Natural killer cell treated with Interleukin-12 subunit alpha and Interleukin-12 subunit beta and Interleukin-15 and Interleukin-18, amount 100 ng/mL, for 72 hours (primary cell): ENCODE measurements at regions not wholly inside any gene's neighbourhood (a gene's known extent, or its start where the extent isn't known, plus 50 kb on each side); places are given as distances from the start of the nearest gene placed in this dataset.
A peak's percentile ranks its signal among the peaks of the same experiment; 100 is the strongest.

Source experiments
- ATAC-seq, 2 donors: fragments of 150-1000 bp; cut with Tn5 transposase in 1 of 2; sonication (Bioruptor Pico), chemical (Tn5 transposase) in 1 of 2; 2 replicates each; pipeline ENCODE4 v1.10.0; 2021
- DNase-seq: peaks from one replicate; pipeline ENCODE4 v3.0.0; 2022; ENCODE audit warnings: low spot score
- H3K27ac Mint-ChIP-seq, 2 donors: 1 replicate in 1 of 2; 2 replicates in 1 of 2; pipeline ENCODE4 v1.8.0; 2022; ENCODE audit warnings: mixed read lengths in 2 of 2, mild to moderate bottlenecking in 1 of 2, moderate library complexity in 1 of 2
- H3K27me3 Mint-ChIP-seq, 2 donors: 1 replicate in 1 of 2; 2 replicates in 1 of 2; pipeline ENCODE4 v1.8.0; 2022; ENCODE audit warnings: mixed read lengths in 2 of 2
- H3K36me3 Mint-ChIP-seq: one replicate; pipeline ENCODE4 v1.8.0; 2022; ENCODE audit warnings: mixed read lengths
- H3K4me1 Mint-ChIP-seq, 2 donors: 1 replicate in 1 of 2; 2 replicates in 1 of 2; pipeline ENCODE4 v1.8.0; 2022; ENCODE audit warnings: low read depth in 2 of 2, mixed read lengths in 2 of 2, mild to moderate bottlenecking in 1 of 2
- H3K4me3 Mint-ChIP-seq: one replicate; pipeline ENCODE4 v1.8.0; 2022; ENCODE audit warnings: mixed read lengths
- H3K9me3 Mint-ChIP-seq: 2 replicates; pipeline ENCODE4 v1.8.0; 2022; ENCODE audit warnings: mixed read lengths

- Mint-ChIP-seq H3K27ac (no peak overlapping the region), H3K36me3 (no peaks in the 10 kb centered on the region), H3K4me3 (no peak overlapping the region), H3K27me3 (peaks cover 11 to 17% of the 10 kb centered on the region in 2 donors), H3K4me1 (peaks cover 8 to 16% of the 10 kb centered on the region in 2 donors), H3K9me3 (no peaks in the 10 kb centered on the region)
- ATAC-seq (no peak), DNase-seq (no peak)
Observed at GRCh38 chrX:148337873-148338272, 162.5 kb upstream of the AFF2 start.

GRCh38 chrX:148354916-148355315 is 145.5 kb upstream of the AFF2 start:
- peaks cover 9% of the 10 kb centered on the region for H3K36me3 Mint-ChIP-seq

GRCh38 chrX:148361641-148362040 is 138.8 kb upstream of the AFF2 start:
- DNase-seq: no peak
- no peak overlapping the region for H3K4me3 Mint-ChIP-seq
- H3K27me3 Mint-ChIP-seq: peaks cover 0 to 14% of the 10 kb centered on the region in 2 donors
- H3K27ac Mint-ChIP-seq: no peak overlapping the region
- H3K9me3 Mint-ChIP-seq: no peaks in the 10 kb centered on the region
- H3K36me3 Mint-ChIP-seq: no peaks in the 10 kb centered on the region
- no peak for ATAC-seq
- no peaks in the 10 kb centered on the region for H3K4me1 Mint-ChIP-seq

More at GRCh38 chrX:148354916-148355315, 145.5 kb upstream of the AFF2 start:
- no peak for DNase-seq
- peaks cover 3% of the 10 kb centered on the region for H3K9me3 Mint-ChIP-seq
- no peaks in the 10 kb centered on the region for H3K4me1 Mint-ChIP-seq
- H3K27me3 Mint-ChIP-seq: peaks cover 0 to 3% of the 10 kb centered on the region in 2 donors
- no peak for ATAC-seq
- no peak overlapping the region for H3K27ac Mint-ChIP-seq
- H3K4me3 Mint-ChIP-seq: no peak overlapping the region

- Mint-ChIP-seq H3K27ac (no peak overlapping the region), H3K27me3 (peaks cover 0 to 17% of the 10 kb centered on the region in 2 donors), H3K9me3 (no peaks in the 10 kb centered on the region), H3K4me3 (no peak overlapping the region), H3K4me1 (peaks cover 0 to 4% of the 10 kb centered on the region in 2 donors), H3K36me3 (no peaks in the 10 kb centered on the region)
- ATAC-seq (no peak), DNase-seq (no peak)
Observed at GRCh38 chrX:148363471-148364235, 136.8 kb upstream of the AFF2 start.

GRCh38 chrX:148365233-148365632 is 135.2 kb upstream of the AFF2 start:
- Mint-ChIP-seq H3K27ac (no peak overlapping the region), H3K27me3 (peaks cover 0 to 17% of the 10 kb centered on the region in 2 donors), H3K9me3 (no peaks in the 10 kb centered on the region), H3K4me3 (no peak overlapping the region), H3K36me3 (no peaks in the 10 kb centered on the region), H3K4me1 (peaks cover 0 to 4% of the 10 kb centered on the region in 2 donors)
- DNase-seq (no peak), ATAC-seq (no peak)

GRCh38 chrX:148371291-148371690 is 129.1 kb upstream of the AFF2 start:
- no peak overlapping the region for H3K4me3 Mint-ChIP-seq
- peaks cover 0 to 4% of the 10 kb centered on the region in 2 donors for H3K4me1 Mint-ChIP-seq
- no peaks in the 10 kb centered on the region for H3K36me3 Mint-ChIP-seq
- H3K27me3 Mint-ChIP-seq: peaks cover 0 to 5% of the 10 kb centered on the region in 2 donors
- no peak for ATAC-seq
- no peak overlapping the region for H3K27ac Mint-ChIP-seq
- H3K9me3 Mint-ChIP-seq: peaks cover 2% of the 10 kb centered on the region
- no peak for DNase-seq

GRCh38 chrX:148372925-148373324 is 127.5 kb upstream of the AFF2 start:
- ATAC-seq (no peak), DNase-seq (no peak)
- Mint-ChIP-seq H3K36me3 (no peaks in the 10 kb centered on the region), H3K27me3 (no peaks in the 10 kb centered on the region), H3K4me3 (no peak overlapping the region), H3K4me1 (peaks cover 0 to under 1% of the 10 kb centered on the region in 2 donors), H3K9me3 (peaks cover 3% of the 10 kb centered on the region), H3K27ac (no peak overlapping the region)

- H3K27me3 Mint-ChIP-seq: no peaks in the 10 kb centered on the region
- H3K9me3 Mint-ChIP-seq: peaks cover 5% of the 10 kb centered on the region
- peaks cover 17 to 18% of the 10 kb centered on the region in 2 donors for H3K4me1 Mint-ChIP-seq
- H3K4me3 Mint-ChIP-seq: no peak overlapping the region
- DNase-seq (no peak), ATAC-seq (no peak)
- no peak overlapping the region for H3K27ac Mint-ChIP-seq
- H3K36me3 Mint-ChIP-seq: no peaks in the 10 kb centered on the region
Observed at GRCh38 chrX:148376342-148376741, 124.1 kb upstream of the AFF2 start.

GRCh38 chrX:148380107-148380506 is 120.3 kb upstream of the AFF2 start:
- Mint-ChIP-seq H3K4me1 (peaks cover 29% of the 10 kb centered on the region in 2 donors), H3K27me3 (no peaks in the 10 kb centered on the region), H3K4me3 (peak overlapping the region; percentile 85), H3K36me3 (no peaks in the 10 kb centered on the region), H3K9me3 (peaks cover 5% of the 10 kb centered on the region), H3K27ac (peak overlapping the region; percentile 92 to 98)
- no peak for ATAC-seq
- DNase-seq: no peak

GRCh38 chrX:148380650-148381561 is 119.5 kb upstream of the AFF2 start:
- peak overlapping the region; percentile 92 to 98 for H3K27ac Mint-ChIP-seq
- H3K36me3 Mint-ChIP-seq: no peaks in the 10 kb centered on the region
- peak; percentile 99 for ATAC-seq
- peaks cover 0 to 2% of the 10 kb centered on the region in 2 donors for H3K27me3 Mint-ChIP-seq
- peaks cover 29% of the 10 kb centered on the region in 2 donors for H3K4me1 Mint-ChIP-seq
- peak overlapping the region; percentile 85 for H3K4me3 Mint-ChIP-seq
- H3K9me3 Mint-ChIP-seq: peaks cover 5% of the 10 kb centered on the region
- DNase-seq: peak; percentile 84

GRCh38 chrX:148381603-148382002 is 118.8 kb upstream of the AFF2 start:
- peaks cover 2% of the 10 kb centered on the region for H3K9me3 Mint-ChIP-seq
- no peaks in the 10 kb centered on the region for H3K36me3 Mint-ChIP-seq
- H3K27ac Mint-ChIP-seq: peak overlapping the region; percentile 92 to 98
- peak; percentile 44 to 76 for ATAC-seq
- H3K4me1 Mint-ChIP-seq: peaks cover 29% of the 10 kb centered on the region in 2 donors
- no peak for DNase-seq
- peaks cover 0 to 4% of the 10 kb centered on the region in 2 donors for H3K27me3 Mint-ChIP-seq
- peak overlapping the region; percentile 85 for H3K4me3 Mint-ChIP-seq

GRCh38 chrX:148382983-148383382 is 117.4 kb upstream of the AFF2 start:
- Mint-ChIP-seq H3K27ac (no peak overlapping the region), H3K27me3 (peaks cover 0 to 9% of the 10 kb centered on the region in 2 donors), H3K4me1 (peaks cover 29% of the 10 kb centered on the region in 2 donors), H3K4me3 (no peak overlapping the region), H3K9me3 (peaks cover 2% of the 10 kb centered on the region), H3K36me3 (no peaks in the 10 kb centered on the region)
- no peak for DNase-seq
- ATAC-seq: no peak

GRCh38 chrX:148385471-148385870 is 114.9 kb upstream of the AFF2 start:
- Mint-ChIP-seq H3K36me3 (peaks cover 6% of the 10 kb centered on the region), H3K4me3 (no peak overlapping the region), H3K4me1 (peaks cover 19 to 20% of the 10 kb centered on the region in 2 donors), H3K27ac (no peak overlapping the region), H3K27me3 (peaks cover 7 to 19% of the 10 kb centered on the region in 2 donors), H3K9me3 (no peaks in the 10 kb centered on the region)
- no peak for ATAC-seq
- no peak for DNase-seq

- Mint-ChIP-seq H3K27me3 (peaks cover 7 to 24% of the 10 kb centered on the region in 2 donors), H3K4me3 (no peak overlapping the region), H3K36me3 (peaks cover 6% of the 10 kb centered on the region), H3K4me1 (no peaks in the 10 kb centered on the region), H3K27ac (no peak overlapping the region), H3K9me3 (no peaks in the 10 kb centered on the region)
- DNase-seq (no peak), ATAC-seq (no peak)
Observed at GRCh38 chrX:148389629-148390028, 110.8 kb upstream of the AFF2 start.
